GM04503 (cell line): ENCODE measurements at regions not wholly inside any gene's neighbourhood (a gene's known extent, or its start where the extent isn't known, plus 50 kb on each side); places are given as distances from the start of the nearest gene placed in this dataset.
"Not testable (repeated sequence)": the region's sequence is repeated elsewhere in the genome, so short reads cannot be mapped to it uniquely, and the experiment has no call there.

Source experiments
- DNase-seq: peaks from one replicate; pipeline ENCODE4 v3.0.0-alpha.2; 2012; ENCODE audit warnings: low read depth

- no peak for DNase-seq
Observed at GRCh38 chr22:27062910-27063309, 405.5 kb downstream of the MIAT start.

GRCh38 chr22:27063406-27063805 lies 406.0 kb downstream of the MIAT start:
- no peak for DNase-seq

GRCh38 chr22:27063841-27064240 lies 406.5 kb downstream of the MIAT start:
- no peak for DNase-seq

- DNase-seq, result no peak
Observed at GRCh38 chr22:27064386-27064785, 407.0 kb downstream of the MIAT start.

- DNase-seq, result no peak
Observed at GRCh38 chr22:27065279-27065678, 407.9 kb downstream of the MIAT start.

- no peak for DNase-seq
Observed at GRCh38 chr22:27066856-27067255, 409.5 kb downstream of the MIAT start.

- no peak for DNase-seq
Observed at GRCh38 chr22:27068121-27068520, 410.7 kb downstream of the MIAT start.

- no peak for DNase-seq
Observed at GRCh38 chr22:27070594-27070993, 413.2 kb downstream of the MIAT start.

GRCh38 chr22:27073601-27074425 lies 416.4 kb downstream of the MIAT start:
- DNase-seq, result no peak

- DNase-seq, result no peak
Observed at GRCh38 chr22:27075028-27075678, 417.8 kb downstream of the MIAT start.

- no peak for DNase-seq
Observed at GRCh38 chr22:27075891-27076290, 418.5 kb downstream of the MIAT start.

- not testable (repeated sequence) for DNase-seq
Observed at GRCh38 chr22:27078064-27078463, 420.7 kb downstream of the MIAT start.

GRCh38 chr22:27080036-27080578 lies 422.7 kb downstream of the MIAT start:
- DNase-seq, result no peak

GRCh38 chr22:27080863-27081262 lies 423.5 kb downstream of the MIAT start:
- no peak for DNase-seq

- no peak for DNase-seq
Observed at GRCh38 chr22:27083610-27084009, 426.2 kb downstream of the MIAT start.

- no peak for DNase-seq
Observed at GRCh38 chr22:27084130-27084529, 426.7 kb downstream of the MIAT start.

- DNase-seq, result no peak
Observed at GRCh38 chr22:27086080-27087044, 429.0 kb downstream of the MIAT start.

GRCh38 chr22:27087051-27087450 lies 429.7 kb downstream of the MIAT start:
- no peak for DNase-seq

GRCh38 chr22:27088026-27088425 lies 430.6 kb downstream of the MIAT start:
- no peak for DNase-seq

- no peak for DNase-seq
Observed at GRCh38 chr22:27089264-27089663, 431.9 kb downstream of the MIAT start.

GRCh38 chr22:27090611-27091011 lies 433.2 kb downstream of the MIAT start:
- no peak for DNase-seq

- no peak for DNase-seq
Observed at GRCh38 chr22:27093422-27093821, 436.0 kb downstream of the MIAT start.
